ENCODE measurements at regions not wholly inside any gene's neighbourhood (a gene's known extent, or its start where the extent isn't known, plus 50 kb on each side); places are given as distances from the start of the nearest gene placed in this dataset.
"Not testable (repeated sequence)": the region's sequence is repeated elsewhere in the genome, so short reads cannot be mapped to it uniquely, and the experiment has no call there.

GRCh38 chr20:40276301-40276700 is 412.7 kb downstream of the MAFB start:
- DNase-seq: no peak

- no peak for DNase-seq
These were observed 413.3 kb downstream of the MAFB start for GRCh38 chr20:40275738-40276137.

DNA sequence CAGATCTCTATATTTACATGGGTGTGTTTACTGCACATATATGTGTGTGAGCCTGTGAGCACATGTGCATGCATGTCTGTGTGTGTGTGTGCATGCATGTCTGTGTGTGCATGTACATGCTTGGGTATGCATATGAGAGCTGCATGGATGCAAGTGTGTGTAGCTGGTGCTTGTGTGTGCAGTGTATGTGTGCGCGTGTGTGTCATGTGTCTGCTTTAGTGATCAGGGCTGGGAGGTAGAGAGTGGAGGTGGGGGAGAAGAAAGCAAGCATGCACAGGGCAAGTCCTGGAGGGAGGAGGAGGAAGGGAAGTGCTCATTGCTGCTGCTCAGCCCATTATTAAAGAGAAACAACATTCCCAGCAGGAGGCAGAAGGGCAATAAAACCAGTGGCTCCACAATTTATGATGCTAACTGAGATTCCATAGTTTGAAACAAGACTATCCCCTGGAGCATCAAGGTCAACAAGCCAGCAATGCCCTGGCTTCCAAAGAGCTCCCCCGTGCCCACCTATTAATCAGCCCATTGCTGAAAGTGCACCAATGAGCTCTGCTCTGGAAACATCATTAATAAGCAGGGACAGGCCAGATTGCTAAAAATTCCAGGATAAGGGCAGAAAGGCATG is 414.0 kb downstream of the MAFB start:
- no peak for DNase-seq

DNA sequence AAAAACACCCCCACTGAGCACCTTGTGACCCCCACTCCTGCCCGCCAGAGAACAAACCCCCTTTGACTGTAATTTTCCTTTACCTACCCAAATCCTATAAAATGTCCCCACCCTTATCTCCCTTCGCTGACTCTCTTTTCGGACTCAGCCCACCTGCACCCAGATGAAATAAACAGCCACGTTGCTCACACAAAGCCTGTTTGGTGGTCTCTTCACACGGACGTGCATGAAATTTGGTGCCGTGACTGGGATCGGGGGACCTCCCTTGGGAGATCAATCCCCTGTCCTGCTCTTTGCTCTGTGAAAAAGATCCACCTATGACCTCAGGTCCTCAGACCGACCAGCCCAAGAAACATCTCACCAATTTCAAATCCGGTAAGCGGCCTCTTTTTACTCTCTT is 419.8 kb downstream of the MAFB start:
- not testable (repeated sequence) for DNase-seq

GRCh38 chr20:40268321-40269075 is 420.5 kb downstream of the MAFB start:
- no peak for DNase-seq

- no peak for DNase-seq
These were observed 423.1 kb downstream of the MAFB start for GRCh38 chr20:40265825-40266533.

GRCh38 chr20:40262219-40262618 is 426.8 kb downstream of the MAFB start:
- DNase-seq: no peak

DNA sequence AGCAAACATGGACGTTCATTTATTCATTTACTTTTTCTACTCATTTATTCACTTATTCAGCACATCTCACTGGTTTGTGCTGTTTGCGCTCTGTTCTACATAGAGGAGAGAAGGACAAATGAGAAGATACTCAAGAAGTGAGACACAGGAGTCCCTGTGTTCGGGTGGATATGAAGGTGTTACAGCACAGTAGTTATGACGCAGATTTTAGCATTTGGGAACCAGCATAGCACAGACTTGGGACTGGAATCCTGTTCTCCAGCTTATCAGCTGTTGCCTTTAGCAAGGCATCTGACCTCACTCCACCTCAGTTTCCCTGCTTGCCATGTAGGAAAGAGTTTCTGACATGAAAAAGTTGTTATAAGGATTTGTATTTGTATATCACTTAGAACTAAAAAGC is 430.1 kb downstream of the MAFB start:
- no peak for DNase-seq

GRCh38 chr20:40257763-40258162 is 431.3 kb downstream of the MAFB start:
- no peak for DNase-seq

GRCh38 chr20:40255365-40255764 is 433.7 kb downstream of the MAFB start:
- no peak for DNase-seq

DNA sequence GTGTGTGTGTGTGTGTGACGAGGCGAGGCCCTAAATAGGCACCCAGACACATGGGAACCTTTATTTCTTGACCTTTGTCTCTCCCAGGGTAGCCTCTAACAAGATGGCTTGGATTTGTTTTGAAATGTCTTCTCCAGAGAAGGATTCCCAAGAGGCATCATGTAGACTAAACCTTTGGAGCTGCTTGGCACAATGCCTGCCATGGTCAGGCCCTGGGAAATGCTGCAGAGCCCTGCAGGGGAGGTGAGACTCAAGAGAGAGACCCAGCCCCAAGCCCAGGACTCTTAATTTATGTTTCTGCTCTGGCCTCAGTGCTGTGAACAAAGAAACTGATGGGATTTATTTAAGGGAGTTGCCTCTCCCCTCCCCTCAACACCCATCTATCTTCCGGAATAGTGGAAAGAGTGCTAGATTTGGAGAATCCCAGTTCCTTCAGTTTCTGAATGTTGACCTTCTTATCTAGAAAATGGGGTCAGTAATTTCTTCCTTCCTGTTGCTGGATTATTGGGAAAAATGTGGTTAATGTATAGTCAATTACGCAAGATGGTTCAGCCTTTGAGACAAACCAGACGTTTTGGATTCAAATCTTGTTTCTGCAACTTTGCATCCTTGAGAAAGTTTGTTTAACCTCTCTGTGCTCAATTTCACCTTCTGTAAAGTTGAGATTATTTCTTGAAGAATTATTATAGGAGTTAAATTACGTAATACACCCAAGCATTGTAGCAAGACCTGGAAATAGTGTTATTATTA is 434.8 kb downstream of the MAFB start:
- DNase-seq: no peak

- no peak for DNase-seq
These were observed 437.6 kb downstream of the MAFB start for GRCh38 chr20:40251284-40251932.

DNA sequence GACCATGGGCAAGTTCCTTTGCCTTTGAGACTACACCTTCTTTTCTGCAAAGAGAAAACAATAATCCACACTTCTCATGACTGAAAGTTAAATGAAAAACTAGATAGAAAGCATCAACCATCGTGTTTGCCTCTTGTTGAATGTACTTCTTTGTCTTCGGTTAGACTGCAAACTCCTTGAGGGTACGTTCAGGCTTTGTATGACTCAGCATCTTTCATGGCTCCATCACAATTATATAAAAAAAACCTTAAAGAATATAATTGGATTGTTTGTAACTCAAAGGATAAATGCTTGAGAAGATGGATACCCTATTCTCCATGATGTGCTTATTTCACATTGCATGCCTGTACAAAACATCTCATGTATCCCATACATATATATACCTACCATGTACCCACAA is 439.2 kb downstream of the MAFB start:
- DNase-seq: no peak

GRCh38 chr20:40245829-40246228 is 443.2 kb downstream of the MAFB start:
- DNase-seq: no peak

GRCh38 chr20:40244286-40244685 is 444.8 kb downstream of the MAFB start:
- no peak for DNase-seq

DNA sequence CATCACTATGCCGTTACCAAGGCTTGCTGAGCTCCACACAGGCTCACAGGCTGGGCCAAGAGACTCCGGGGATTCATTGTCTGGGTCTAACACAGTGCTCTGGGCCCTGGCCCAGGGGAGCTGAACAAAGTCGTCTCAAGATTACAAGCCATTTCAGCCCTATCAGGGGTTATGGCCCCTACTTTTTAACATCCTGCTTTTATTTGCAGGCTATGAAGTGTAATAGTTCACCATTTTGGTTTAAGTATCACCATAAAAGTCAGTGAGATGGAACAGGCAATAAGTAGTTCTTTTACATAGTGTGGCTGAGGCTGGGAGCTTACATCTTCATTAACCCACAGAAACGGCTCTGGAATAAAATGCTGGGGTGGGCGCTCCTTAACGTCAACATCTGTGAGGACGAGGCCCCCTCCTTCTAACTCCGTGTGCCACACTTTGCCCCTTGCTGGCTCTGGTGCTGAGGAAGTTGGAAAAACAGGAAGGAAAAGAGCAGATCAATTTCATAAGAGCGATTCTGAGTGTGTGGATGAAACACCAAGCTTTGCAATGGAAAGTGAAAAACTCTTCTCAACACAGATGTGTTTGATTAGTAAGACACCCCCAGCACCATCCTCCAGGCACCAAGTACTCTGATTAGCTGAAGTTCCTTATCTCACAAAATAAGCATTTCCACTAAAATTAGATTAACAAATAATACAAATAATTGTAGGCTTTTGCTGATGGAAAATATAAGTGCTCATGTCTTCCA is 447.3 kb downstream of the MAFB start:
- no peak for DNase-seq

DNA sequence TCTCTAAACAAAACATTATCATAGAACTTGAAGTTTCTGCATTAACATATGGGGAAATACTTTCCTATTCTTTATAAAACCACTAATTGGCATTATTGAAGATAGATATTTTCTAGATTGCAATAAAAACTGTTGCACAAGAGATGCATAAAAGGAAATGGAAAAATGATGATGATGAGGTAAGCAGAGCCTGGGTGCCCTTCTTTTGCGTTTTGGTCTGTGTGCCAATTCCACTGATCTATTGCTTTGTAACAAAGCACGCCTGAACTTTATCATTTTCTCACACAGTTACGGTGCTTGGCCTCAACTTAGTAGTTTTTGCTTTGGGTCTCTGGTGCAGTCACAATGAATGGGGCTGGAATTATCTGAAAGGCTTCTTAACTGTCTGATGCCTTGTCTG is 450.5 kb downstream of the MAFB start:
- DNase-seq: no peak

DNA sequence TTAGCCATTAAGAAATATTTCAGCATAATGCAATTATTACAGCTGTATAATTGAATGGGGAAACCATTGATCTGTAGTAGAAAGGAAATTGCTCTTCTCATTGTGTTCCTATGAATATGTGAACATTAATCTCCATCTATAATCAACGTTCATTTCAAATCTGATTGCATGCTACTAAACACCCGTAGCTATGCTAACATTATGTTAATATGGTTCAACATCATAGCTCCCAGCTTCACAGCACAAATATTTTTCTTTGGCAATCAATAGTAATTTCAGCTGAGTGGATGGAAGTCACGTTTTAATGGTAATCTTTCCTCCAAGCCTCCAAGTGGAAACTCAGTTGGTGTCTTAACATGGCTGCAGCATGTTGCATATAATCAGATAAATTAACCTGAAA is 454.4 kb downstream of the MAFB start:
- no peak for DNase-seq

- no peak for DNase-seq
These were observed 455.6 kb downstream of the MAFB start for GRCh38 chr20:40233406-40233805.

GRCh38 chr20:40232756-40233155 is 456.3 kb downstream of the MAFB start:
- DNase-seq: no peak

DNA sequence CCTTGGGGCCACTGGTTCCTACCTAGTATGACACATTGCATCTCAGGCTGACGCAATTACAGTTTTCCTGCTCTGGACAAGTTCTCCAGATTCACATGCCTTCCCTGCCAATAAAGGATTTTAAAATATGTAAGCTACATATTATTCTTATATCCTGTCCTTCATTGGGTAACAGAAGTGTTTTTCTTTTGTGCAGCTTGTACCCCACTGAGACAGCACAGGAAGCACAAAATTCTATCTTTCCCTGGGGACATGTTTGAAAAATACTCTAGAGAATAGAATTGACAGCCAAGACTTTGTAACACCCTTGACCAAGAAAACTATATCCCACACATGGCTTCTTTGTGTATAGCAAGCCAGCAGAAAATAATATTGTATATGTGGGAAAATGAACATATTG is 456.8 kb downstream of the MAFB start:
- DNase-seq: no peak

DNA sequence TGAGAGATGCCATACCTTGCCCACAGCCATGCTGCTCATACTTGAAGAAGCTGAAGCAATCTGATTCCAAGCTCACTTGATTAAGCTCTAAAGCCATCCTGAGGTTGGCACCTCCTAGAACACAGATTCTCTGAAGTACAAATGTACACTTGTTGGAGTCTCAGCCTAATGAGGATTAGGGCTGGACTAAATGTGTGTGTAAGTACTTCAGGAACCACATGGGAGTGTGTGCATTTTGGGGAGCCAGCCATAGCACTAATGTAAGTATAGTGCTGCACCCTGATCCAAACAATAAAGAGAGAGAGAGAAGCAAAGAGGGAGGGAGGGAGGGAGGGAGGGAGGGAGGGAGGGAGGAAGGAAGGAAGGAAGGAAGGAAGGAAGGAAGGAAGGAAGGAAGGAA is 458.6 kb downstream of the MAFB start:
- no peak for DNase-seq

All from occipital lobe (tissue), 1 donor.